Fibroblast of the aortic adventitia (primary cell): ENCODE measurements at regions not wholly inside any gene's neighbourhood (a gene's known extent, or its start where the extent isn't known, plus 50 kb on each side); places are given as distances from the start of the nearest gene placed in this dataset.

Experiments
- DNase-seq: peaks from one replicate; pipeline ENCODE4 v3.0.0-alpha.2; 2010; ENCODE audit warnings: low read depth
- H3K4me3 ChIP-seq: 2 replicates; pipeline ENCODE4 v1.5.1; 2011; ENCODE audit warnings: low read depth, mild to moderate bottlenecking, control low read depth, low read length, moderate library complexity
- CTCF ChIP-seq: IDR thresholded peaks from 2 replicates; pipeline ENCODE4 v1.5.1; 2011; ENCODE audit warnings: mild to moderate bottlenecking, low read length, control low read depth, inconsistent platforms; ENCODE audit not compliant: insufficient read depth

- TF ChIP-seq CTCF, result no peak
- DNase-seq, result peak; percentile 7
- no peak overlapping the region for H3K4me3 ChIP-seq
Observed at GRCh38 chr13:79908381-79908780, 427.4 kb downstream of the NDFIP2 start.

- DNase-seq, result no peak
- no peak for TF ChIP-seq CTCF
- no peak overlapping the region for H3K4me3 ChIP-seq
Observed at GRCh38 chr13:79907527-79907926, 426.6 kb downstream of the NDFIP2 start.

GRCh38 chr13:79906345-79906744 lies 425.4 kb downstream of the NDFIP2 start:
- no peak overlapping the region for H3K4me3 ChIP-seq
- no peak for DNase-seq
- TF ChIP-seq CTCF, result no peak

- TF ChIP-seq CTCF, result no peak
- no peak overlapping the region for H3K4me3 ChIP-seq
- DNase-seq, result no peak
Observed at GRCh38 chr13:79905018-79905417, 424.1 kb downstream of the NDFIP2 start.

- no peak overlapping the region for H3K4me3 ChIP-seq
- TF ChIP-seq CTCF, result no peak
- DNase-seq, result no peak
Observed at GRCh38 chr13:79904581-79904980, 423.6 kb downstream of the NDFIP2 start.

GRCh38 chr13:79901336-79901735 lies 420.4 kb downstream of the NDFIP2 start:
- no peak overlapping the region for H3K4me3 ChIP-seq
- DNase-seq, result no peak
- TF ChIP-seq CTCF, result no peak

GRCh38 chr13:79900356-79900755 lies 419.4 kb downstream of the NDFIP2 start:
- no peak for TF ChIP-seq CTCF
- H3K4me3 ChIP-seq, result no peak overlapping the region
- no peak for DNase-seq
